CD4-positive, alpha-beta T cell treated with Interleukin-10 for 1 hour (primary cell): ENCODE measurements at regions not wholly inside any gene's neighbourhood (a gene's known extent, or its start where the extent isn't known, plus 50 kb on each side); places are given as distances from the start of the nearest gene placed in this dataset.

Experiments used
- DNase-seq: peaks from one replicate; pipeline ENCODE4 v3.0.0-alpha.2; 2020

DNA sequence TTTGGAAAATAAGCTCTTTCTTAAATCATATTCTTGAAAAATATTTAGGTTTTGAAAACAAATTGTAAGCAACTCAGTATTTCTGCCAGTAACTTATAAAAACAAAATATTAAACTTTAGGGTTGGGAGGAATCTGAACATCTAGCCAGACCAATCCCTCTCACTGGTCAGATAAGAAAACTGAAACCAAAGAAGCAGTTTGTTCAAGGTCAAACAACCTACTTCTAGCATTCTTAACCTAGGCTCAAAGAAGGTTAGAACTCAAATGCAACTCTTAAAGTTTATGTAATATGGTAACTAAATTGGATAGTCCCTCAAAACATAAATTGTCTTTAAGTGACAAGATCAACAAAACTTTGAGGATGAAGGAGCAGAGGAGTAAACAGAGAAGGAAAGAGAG is 374.9 kb upstream of the TNC start:
- DNase-seq, result no peak

DNA sequence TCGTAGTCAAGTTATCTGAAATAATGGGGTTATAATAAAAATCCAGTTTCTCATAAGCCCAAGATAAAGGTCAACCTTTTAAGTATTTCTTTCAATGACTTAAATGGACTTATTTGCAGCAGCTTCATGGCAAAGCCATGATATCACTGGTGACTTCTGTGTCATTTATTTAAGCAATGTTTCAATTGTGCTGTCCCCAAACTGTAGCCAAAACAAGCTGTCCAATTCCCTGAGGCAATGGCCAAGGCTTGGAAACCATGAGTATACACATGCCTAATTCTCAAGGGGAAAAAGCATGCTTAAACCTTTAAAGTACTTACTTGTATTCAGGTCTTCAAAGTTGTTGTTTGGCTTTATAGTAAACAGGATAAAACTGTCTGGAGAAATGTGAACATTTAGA is 376.4 kb upstream of the TNC start:
- DNase-seq, result no peak

DNA sequence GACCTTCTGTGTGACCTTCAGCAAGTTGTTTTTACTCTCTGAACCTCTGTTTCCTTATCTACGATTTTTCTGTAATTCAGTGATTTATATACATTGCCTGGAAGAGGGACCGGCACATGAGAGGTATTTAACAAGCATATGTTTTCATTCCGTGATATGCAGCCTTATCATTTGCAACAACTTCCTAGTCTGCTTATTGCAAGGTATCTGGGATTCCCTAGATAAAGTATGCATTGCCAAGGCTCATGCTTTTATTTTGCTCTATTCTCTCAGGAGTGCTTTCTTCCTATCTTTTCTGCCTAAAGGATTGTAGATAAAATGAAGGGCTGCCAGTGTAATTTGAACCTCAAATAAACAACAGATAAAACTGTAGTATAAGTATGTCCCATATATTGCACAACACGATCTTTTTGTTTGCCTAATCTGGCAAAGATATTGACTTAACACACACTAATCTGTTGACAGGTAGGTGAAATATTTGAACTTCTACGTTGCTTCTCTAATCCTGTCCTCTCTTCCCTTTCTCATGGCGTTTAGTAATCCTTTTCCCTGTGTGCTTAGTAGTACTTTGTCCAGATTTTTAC is 377.2 kb upstream of the TNC start:
- no peak for DNase-seq

DNA sequence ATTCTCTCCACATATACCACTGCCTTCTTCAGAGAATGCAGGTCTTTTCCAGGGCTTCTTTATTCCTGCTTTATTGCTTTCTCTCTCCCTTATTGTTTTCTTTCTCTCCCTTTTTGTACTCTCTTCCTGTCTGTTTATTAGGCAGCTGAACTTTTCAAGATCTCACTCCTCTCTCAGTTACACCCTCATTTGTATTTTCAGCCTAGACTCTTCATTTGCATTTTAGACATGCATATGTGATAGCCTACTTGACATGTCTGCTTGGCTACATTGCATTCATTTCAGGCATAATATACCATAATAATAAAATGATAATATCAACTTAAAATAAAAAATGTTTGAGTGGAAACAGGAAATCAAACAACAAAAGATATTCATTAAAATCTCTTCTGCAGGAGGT is 377.9 kb upstream of the TNC start:
- DNase-seq, result no peak

DNA sequence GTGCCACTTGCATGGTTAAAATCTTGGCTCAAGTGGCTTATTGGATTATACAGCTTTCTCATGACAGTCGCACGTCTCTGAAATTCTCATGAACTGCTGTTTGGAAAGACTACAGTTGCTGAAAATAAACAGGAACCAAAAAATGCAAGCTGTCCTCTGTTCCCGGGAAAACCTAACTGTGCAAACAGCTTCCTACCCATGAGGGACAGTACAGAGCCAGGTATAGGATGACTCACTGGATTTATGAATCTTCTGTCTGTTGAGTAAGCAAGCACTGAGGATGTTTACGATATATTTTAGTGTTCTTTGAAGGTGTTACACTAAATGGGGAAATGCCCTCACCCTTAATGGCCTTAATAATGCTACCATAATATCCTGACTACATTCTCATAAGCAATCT is 380.3 kb upstream of the TNC start:
- no peak for DNase-seq

DNA sequence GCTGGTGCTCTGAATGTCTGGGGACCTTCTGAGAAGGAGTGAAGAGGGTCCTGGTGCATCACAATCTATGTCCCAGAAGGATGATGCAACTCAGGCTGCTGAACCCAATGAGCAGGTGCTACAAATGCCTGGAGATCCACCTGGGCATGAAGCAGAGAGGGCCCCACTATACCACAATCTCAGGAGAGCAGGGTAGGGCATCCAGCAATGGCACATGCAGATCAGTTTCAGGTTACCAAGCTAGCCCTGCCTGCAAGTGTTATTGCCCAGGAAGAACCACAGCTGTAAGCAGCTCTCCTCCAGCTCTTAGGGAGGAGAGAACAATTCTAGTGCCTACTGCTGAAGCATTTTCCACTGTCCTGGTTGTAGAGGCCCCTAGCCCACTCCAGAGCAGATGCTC is 389.2 kb upstream of the TNC start:
- DNase-seq, result no peak

DNA sequence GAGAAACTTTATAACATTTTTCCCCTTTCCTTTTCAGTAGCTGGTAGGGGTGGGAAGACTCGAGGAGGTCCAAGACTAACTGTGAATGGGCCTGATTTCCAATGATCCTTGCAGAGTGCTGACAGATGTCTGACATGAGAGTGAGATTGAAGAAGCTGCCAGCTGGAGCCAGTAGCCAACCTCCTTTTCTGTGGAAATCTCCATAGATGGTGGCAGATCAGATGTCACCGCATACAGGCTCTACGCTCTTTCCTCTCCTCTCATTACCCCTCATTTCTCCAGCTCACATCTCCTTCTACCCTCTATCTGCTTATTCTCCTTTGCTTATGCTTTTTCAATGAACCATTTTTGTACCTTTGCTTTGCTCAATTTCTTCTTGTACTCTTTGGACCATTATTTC is 395.2 kb upstream of the TNC start:
- DNase-seq, result no peak

DNA sequence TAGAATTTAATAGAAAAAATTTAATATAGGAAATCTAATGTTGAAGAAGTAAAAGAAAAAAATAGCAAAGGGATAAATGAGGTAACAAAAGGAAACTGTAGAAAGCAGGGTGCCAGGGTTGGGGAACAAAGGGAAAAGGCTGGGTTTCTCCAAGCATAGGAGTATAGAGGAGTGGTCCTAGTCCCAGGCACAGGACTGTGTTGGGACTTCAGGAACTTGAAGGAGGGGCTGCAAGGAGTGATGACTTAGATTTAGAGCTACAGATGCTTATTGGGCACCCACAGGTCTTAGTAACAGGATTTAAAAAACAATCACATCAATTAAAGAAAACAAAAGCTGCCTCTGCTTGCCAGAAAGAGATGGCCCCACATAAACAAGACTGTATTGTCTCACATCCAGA is 396.5 kb upstream of the TNC start:
- no peak for DNase-seq

DNA sequence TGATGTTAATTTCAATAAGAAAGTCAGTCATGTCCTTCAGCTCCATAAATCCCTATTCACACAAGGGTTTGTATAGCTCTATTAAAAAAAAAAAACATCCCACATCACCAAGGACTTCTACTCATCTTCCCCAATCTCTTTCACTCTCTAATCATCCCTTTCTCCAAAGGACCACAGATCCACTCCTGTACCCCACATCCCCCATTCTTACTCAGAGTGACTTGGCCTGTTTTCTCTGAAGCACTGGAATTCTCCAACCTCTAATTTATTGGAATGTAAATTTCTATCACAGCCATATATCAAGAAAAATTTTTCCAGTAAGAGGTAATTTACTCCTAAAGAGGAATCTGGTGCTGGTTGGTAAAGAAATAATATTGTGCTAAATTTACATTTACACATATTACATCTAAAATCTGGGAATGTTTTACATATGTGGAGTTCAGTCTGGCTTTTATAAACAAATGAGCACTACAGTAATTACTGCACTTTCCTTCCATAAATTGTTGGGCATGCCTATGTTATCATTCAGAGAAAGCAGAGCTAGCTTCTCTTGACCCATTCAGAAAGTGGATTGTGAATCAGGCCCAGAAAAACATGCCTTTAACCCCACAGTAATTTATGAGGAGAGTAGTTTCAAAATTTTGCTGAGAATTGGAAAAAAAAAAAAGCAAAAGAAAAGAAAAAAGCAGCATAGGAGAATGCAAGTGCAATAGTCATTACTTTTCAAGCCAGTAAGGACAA is 399.5 kb upstream of the TNC start:
- no peak for DNase-seq

DNA sequence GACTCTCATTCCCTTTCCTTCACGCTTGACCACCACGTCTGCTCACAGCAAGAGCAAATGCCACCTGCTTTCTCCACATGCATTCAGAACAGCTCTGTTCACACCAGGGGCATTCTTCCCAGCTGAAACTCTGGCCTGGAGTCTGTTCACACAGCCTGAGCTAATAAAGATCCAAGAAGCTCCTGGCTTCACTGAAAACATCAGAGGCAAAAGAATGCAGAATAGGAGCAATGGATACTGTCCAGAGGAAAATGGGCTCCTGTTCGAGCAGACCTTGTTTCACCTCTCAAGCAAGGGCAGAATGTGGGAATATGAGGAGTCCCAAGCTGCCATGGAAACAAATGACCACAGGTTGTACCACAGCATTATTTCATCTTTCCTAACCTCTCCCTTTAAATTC is 402.7 kb upstream of the TNC start:
- no peak for DNase-seq

DNA sequence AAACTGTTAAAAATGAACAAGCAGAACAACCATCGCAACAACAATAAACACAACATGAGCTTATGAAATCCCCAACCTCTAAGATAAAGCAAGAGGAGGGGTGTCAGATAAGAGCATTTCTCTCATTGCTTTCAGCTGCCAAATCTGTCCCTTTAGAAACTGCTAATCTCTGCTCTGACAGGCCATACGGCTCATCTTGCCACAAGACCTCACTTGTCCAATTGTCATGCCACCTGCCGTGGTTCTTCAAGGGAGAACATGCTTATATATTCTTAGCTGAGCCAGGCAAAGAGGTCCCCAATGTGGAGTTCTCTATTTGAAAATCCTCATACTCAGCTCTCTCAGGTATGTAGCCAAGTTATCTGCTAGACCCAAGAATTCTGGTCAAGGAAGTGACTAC is 405.0 kb upstream of the TNC start:
- no peak for DNase-seq

DNA sequence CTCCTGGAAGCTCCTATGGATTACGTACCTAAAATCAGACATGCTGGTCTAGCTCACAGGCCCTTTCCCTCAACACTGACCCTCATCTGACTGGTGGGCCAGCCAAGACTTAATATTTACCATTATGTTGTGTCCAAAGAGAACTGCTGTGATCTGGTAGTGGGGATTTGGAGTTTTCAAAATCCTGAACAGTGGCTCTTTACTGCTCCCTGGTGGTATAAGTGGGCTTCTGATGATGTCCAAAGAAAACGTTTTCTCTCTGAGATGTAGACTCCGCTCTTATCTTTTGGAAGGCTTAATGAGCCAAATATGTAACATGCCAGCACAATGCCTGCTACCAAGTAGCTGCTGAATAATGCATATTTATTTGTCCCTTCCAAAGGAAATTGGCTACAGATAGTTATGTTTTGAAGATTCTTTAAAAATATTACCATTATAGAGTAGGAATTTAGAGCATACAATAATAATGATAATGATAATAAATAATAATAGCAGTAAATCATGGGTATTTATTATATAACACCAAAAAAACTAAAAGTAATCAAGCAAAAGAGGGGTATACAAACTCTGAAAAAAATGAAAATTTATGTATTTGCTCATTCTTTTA is 406.6 kb upstream of the TNC start:
- DNase-seq, result peak; percentile 37

DNA sequence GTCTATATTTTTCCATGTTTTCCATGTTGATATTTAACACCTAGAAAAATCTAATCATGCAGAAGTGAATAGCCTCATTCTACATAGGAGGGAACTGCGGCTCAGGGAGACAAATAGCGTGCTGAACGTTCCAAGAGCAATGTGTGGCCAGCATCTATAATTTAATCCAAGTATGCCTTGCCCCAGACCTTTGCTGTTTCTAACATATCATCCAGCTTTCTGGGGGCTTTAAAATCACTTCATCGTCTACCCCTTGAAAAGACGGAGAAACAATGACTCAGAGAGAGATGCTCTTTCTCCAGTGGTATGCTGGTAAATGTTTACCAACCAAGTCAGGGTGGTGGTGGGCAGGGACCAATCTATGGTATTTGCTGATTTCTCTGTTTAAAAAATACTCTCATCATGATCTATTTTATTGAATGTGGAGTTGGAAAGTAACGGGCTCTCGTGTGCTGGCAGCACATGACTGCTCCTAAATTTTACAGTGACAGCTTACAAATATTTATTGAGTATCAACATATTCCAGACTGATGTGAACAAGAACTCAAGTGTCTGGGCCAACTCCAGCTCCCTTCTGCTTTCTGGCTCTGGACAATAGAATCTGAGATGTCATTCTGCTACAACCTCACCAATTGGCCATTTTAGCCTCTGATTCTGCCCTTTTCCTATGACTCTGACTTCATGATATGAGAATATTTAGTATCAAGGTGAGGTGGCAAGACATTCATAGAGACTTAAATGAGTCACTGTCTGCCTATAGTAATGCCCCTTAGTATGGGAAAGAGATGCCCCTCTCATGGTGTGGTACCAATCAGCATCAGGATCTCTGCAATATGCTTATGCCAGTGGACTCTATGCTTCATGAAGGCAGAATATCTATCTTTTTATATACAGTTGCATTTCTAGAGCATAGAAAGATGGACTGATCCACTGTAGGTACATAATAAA is 407.4 kb upstream of the TNC start:
- no peak for DNase-seq

DNA sequence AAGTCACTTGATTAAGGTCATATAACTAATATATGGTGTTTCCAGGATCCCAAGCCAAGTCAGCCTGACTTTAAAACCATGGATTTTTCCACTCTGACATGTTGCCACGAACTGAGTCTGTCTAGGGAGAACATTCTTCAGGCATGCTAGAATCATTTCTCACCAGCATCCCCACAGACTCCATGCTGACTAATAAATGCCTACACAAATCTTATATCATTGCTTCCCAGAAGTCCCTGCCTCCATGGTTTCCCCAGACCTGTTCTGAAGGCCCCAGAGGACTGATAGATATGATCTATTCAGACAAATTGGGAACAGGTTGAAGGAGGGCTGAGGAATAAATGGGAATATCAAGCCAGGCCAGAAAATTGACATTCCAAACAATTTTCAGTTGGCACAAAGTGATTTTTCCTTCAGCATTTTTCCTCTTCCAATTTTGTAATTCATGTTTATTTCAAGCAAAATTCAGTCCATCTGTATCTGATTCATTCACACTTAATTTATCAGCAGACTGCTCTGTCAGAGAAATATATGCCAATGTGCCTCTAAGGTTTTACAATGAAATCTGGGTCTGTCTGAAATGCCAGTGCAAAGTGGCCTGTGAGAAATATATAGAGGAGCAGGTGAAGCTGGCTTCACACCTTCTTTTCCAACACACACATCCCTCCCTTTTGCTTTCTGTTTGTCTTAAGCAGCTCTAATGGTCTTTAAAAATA is 413.6 kb upstream of the TNC start:
- no peak for DNase-seq

DNA sequence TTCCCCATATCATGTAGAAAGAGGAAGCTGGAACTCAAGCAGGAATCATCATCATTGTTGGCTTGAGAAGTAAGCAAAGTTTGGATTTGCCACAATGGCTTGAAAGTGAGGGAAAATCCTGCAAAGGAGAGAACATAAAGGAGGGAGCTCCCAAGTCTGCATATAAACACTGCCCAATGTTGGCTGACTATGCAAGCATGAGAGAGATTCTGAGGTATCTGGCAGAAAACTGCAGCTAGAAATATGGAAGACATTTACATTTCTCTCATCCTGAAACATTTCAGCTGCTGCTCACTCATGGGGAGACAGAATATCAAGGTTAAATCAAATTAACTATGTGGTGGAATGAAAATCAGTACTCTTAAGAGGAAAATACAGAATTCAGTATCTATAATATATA is 415.6 kb upstream of the TNC start:
- no peak for DNase-seq

DNA sequence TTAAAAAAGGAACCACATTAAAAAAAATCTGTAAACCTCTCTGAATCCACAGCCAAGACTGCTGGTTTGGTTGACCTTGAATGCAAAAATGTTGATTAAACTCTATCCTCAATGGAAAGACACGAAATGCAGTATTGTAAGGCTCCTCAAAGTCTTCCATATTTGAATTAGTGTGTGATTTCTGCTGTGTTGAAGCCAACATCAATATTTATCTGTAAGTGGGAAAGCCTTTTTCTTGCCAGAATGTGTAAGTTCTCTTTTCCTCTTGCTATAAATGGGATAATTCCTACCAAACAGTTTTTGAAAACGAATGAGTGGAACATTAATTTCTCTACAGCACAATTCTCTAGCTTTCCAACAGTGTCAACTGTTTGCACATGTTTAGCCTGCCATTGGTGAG is 422.1 kb upstream of the TNC start:
- DNase-seq, result no peak

DNA sequence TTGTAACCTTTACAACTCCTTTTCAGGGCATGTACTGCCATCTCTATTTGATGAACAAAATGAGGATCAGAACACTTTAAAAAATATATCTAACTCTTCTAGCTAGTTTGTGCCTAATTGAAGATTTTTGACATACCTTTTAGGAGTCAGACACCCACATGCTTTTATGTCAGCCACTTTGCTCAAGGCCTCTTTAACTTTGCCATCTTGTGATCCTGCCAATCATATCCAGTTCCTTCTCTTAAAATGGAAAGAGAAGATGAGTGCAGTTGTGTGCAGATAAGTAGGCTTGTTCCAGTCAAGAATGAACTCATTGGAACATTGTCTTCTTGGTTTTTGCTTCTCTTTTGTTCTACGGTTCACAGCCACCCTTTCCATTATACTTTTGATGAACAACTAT is 425.6 kb upstream of the TNC start:
- no peak for DNase-seq

DNA sequence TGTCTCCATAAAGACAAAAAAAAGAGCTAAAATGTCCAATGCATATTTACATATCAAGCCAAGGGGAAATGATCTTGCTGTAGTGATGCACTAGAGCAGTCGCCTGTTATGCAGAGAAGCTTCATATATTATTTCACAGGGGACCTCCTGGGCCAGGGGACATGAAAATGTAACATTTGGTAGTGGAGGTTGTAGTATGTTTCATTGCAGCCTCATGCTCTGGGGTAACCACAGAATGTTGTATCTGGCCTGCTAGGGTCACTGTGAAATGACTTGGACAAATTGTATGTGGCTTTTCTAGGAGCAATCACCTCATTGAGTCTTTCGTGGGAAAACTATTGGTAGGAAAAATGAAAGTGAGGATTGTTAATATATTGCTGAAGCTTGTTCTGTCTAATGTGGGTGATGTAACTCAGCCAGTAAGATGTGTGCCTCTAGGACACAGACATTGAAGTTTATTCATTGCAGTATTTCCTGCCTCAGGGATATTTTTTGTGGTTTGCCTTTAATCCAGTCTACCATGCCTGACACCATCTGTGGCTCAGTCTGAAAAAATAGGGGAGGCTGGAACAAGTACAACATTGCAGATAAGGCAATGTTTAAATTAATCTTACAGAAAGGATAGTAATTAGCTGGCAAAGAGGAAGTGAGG is 430.8 kb upstream of the TNC start:
- DNase-seq, result no peak

DNA sequence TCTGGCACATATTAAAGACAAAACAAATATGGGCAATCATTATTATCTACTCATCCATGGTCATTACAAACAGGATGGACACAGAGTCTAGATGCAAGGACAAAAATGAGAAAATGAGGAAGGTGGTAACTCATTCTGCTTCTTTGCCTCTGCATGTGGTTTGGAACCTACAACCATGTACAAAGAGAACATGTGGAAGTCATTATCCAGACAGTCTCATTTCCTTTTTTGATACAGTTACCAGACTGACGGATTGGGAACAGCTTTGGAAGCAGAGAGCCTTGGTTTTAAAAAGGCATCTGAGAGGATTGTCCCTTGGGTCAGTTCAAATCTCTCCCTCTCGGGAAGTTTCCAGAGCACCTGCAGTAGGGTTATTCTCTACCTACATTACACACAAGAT is 433.4 kb upstream of the TNC start:
- no peak for DNase-seq

DNA sequence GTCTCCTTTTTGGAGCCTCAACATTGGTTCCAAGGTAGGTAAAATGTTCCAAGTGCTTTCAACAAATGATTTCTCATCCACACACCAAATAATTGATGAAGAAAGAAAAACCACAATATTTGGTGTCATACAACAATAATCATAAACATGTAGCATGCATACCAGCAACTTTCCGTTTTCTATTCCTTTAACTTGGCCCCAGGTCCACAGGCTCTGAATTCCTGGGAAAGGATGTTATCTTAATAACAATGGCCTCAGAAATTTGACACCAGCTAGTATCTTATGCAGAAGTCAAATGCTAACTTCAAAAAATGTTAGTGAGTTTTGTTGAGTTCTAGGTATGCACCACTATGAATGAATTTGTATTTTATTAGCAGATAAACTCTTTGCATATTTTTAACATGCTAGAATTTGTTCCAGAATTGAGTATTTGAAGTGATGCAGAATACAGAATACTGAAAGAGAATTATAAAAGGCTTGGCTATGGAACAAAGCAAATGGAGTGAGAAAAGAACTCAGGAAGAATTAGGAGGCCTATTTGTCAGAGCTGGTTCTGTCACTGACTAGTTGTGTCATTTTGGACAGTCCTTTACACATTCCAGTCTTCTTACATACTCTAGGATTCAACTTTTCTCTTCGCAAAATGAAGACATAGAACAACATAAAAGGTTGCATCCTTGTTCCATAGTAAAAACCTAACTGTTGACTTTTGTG is 435.3 kb upstream of the TNC start:
- DNase-seq, result no peak

DNA sequence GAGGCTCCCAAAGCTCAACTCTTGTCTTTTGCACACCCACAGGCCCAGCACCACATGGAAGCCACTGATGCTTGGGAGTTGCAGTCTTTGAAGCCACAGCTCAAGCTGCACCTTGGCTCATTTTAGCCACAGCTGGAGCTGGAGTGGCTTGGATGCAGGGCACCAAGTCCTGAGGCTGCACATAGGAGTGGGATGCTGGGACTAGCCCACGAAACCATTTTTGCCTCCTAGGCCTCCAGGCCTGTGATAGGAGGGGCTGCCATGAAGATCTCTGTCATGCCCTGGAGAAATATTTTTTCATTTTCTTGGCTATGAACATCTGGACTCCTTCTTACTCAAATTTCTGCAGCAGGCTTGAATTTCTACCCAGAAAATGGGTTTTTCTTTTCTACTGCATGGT is 438.5 kb upstream of the TNC start:
- no peak for DNase-seq

DNA sequence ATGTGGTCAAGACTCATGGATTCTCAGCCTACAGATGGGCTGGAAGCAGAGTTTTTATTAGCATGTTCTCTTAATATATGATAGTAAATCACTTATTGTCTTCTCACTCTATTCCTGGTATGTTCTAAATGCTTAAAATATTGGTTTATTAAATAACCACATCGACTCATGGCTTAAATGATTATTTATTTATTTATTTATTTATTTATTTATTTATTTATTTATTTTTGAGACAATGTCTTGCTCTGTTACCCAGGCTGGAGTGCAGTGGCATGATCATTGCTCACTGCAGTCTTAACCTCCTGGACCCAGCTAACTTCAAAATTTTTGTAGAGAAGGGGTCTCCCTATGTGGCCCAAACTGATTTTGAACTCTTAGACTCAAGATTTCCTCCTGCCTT is 457.2 kb upstream of the TNC start:
- no peak for DNase-seq
